Astrocyte (in vitro differentiated cells and primary cell): ENCODE measurements at regions not wholly inside any gene's neighbourhood (a gene's known extent, or its start where the extent isn't known, plus 50 kb on each side); places are given as distances from the start of the nearest gene placed in this dataset.

Experiments used
- DNase-seq: peaks from one replicate; pipeline ENCODE4 v3.0.0-alpha.2; 2010; ENCODE audit warnings: low read depth
- FAIRE-seq: peaks from 2 replicates; lab custom pipeline; 2011; peaks lifted over from hg19 to GRCh38; lab: Jason Lieb, UNC
- H2AFZ ChIP-seq: 2 replicates; pipeline ENCODE4 v1.6.0; 2012; ENCODE audit warnings: low read depth, low read length, inconsistent platforms
- H3K27ac ChIP-seq: 2 replicates; pipeline ENCODE4 v1.5.1; 2011; ENCODE audit warnings: low read depth, low read length, inconsistent platforms
- H3K27me3 ChIP-seq: 2 replicates; pipeline ENCODE4 v1.6.0; 2011; ENCODE audit warnings: low read length, inconsistent platforms; ENCODE audit not compliant: insufficient read depth
- H3K36me3 ChIP-seq: 2 replicates; pipeline ENCODE4 v1.5.1; 2011; ENCODE audit warnings: low read length, inconsistent platforms; ENCODE audit not compliant: insufficient read depth
- H3K4me1 ChIP-seq: 2 replicates; pipeline ENCODE4 v1.5.1; 2011; ENCODE audit warnings: low read length, inconsistent platforms; ENCODE audit not compliant: insufficient read depth
- H3K4me2 ChIP-seq: 2 replicates; pipeline ENCODE4 v1.6.0; 2012; ENCODE audit warnings: low read length, inconsistent platforms
- H3K4me3 ChIP-seq: 2 replicates; pipeline ENCODE4 v1.5.1; 2011; ENCODE audit warnings: low read depth, mild to moderate bottlenecking, low read length, inconsistent platforms; ENCODE audit not compliant: insufficient read depth
- H3K79me2 ChIP-seq: 2 replicates; pipeline ENCODE4 v1.6.0; 2012; ENCODE audit warnings: mild to moderate bottlenecking, low read length, inconsistent platforms; ENCODE audit not compliant: insufficient read depth
- H3K9ac ChIP-seq: 2 replicates; pipeline ENCODE4 v1.6.0; 2012; ENCODE audit warnings: mild to moderate bottlenecking, low read length, inconsistent platforms
- H3K9me3 ChIP-seq: 2 replicates; pipeline ENCODE4 v1.5.1; 2012; ENCODE audit warnings: low read depth, mild to moderate bottlenecking, low read length, inconsistent platforms; ENCODE audit not compliant: insufficient read depth
- H4K20me1 ChIP-seq: 2 replicates; pipeline ENCODE4 v1.6.0; 2012; ENCODE audit warnings: low read length, inconsistent platforms; ENCODE audit not compliant: insufficient read depth
- H3K27ac Mint-ChIP-seq: one replicate; pipeline ENCODE4 v1.8.0; 2021; ENCODE audit warnings: mild to moderate bottlenecking, mixed read lengths; ENCODE audit not compliant: unreplicated experiment
- H3K27me3 Mint-ChIP-seq: one replicate; pipeline ENCODE4 v1.8.0; 2021; ENCODE audit warnings: low read depth, mixed read lengths; ENCODE audit not compliant: unreplicated experiment
- H3K36me3 Mint-ChIP-seq: one replicate; pipeline ENCODE4 v1.8.0; 2021; ENCODE audit warnings: low read depth, mixed read lengths; ENCODE audit not compliant: unreplicated experiment
- H3K4me1 Mint-ChIP-seq: one replicate; pipeline ENCODE4 v1.8.0; 2021; ENCODE audit warnings: low read depth, mixed read lengths; ENCODE audit not compliant: unreplicated experiment
- H3K4me3 Mint-ChIP-seq: one replicate; pipeline ENCODE4 v1.8.0; 2021; ENCODE audit warnings: mild to moderate bottlenecking, moderate library complexity, mixed read lengths; ENCODE audit not compliant: unreplicated experiment
- H3K9me3 Mint-ChIP-seq: one replicate; pipeline ENCODE4 v1.8.0; 2021; ENCODE audit warnings: mild to moderate bottlenecking, mixed read lengths; ENCODE audit not compliant: unreplicated experiment
- EZH2 ChIP-seq: IDR thresholded peaks from 2 replicates; pipeline ENCODE4 v1.6.1; 2012; ENCODE audit warnings: mild to moderate bottlenecking, low read length, inconsistent platforms; ENCODE audit not compliant: insufficient read depth
- TF ChIP-seq, protein P1 (sequence below): IDR thresholded peaks from 2 replicates; pipeline ENCODE4 v1.5.1; 2011; ENCODE audit warnings: low read depth, mild to moderate bottlenecking, inconsistent platforms, low read length, moderate library complexity; ENCODE audit not compliant: insufficient read depth

DNA sequence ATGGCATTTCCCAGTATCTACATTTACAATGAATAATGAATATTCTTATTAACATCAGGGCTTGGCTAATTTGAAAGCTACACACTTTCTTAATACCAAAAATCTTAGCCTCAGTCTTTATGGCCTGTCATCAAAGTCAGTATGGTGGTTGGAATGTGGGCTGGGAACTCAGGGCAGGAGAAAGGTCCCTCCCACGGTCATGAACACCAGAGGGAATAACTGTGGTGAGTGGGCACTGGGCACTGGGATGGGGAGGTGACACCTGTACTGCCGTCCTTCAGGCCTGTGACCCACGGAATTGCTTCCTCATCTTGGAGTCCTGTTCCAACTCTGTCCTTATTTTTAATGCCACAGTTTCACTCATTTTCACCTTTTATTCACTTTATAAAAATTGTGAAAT, 276.9 kb upstream of the PLPP4 start:
- Mint-ChIP-seq H3K36me3 (no peaks in the 10 kb centered on the region), H3K27ac (no peak overlapping the region), H3K4me3 (no peak overlapping the region), H3K4me1 (peaks cover 2% of the 10 kb centered on the region), H3K9me3 (no peaks in the 10 kb centered on the region), H3K27me3 (no peaks in the 10 kb centered on the region)
- Histone ChIP-seq H3K79me2 (no peaks in the 10 kb centered on the region), H3K4me3 (no peak overlapping the region), H3K36me3 (no peaks in the 10 kb centered on the region), H3K27ac (no peak overlapping the region), H3K9me3 (no peaks in the 10 kb centered on the region), H4K20me1 (no peaks in the 10 kb centered on the region), H3K4me1 (no peaks in the 10 kb centered on the region), H2AFZ (no peak overlapping the region), H3K27me3 (no peaks in the 10 kb centered on the region), H3K4me2 (no peak overlapping the region), H3K9ac (no peak overlapping the region)
- TF ChIP-seq, protein P1, sequence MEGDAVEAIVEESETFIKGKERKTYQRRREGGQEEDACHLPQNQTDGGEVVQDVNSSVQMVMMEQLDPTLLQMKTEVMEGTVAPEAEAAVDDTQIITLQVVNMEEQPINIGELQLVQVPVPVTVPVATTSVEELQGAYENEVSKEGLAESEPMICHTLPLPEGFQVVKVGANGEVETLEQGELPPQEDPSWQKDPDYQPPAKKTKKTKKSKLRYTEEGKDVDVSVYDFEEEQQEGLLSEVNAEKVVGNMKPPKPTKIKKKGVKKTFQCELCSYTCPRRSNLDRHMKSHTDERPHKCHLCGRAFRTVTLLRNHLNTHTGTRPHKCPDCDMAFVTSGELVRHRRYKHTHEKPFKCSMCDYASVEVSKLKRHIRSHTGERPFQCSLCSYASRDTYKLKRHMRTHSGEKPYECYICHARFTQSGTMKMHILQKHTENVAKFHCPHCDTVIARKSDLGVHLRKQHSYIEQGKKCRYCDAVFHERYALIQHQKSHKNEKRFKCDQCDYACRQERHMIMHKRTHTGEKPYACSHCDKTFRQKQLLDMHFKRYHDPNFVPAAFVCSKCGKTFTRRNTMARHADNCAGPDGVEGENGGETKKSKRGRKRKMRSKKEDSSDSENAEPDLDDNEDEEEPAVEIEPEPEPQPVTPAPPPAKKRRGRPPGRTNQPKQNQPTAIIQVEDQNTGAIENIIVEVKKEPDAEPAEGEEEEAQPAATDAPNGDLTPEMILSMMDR: no peak
- DNase-seq (no peak), FAIRE-seq (no peak)

GRCh38 chr10:120181154-120181553, 275.9 kb upstream of the PLPP4 start:
- Histone ChIP-seq H4K20me1 (no peaks in the 10 kb centered on the region), H3K36me3 (no peaks in the 10 kb centered on the region), H3K79me2 (no peaks in the 10 kb centered on the region), H3K9ac (no peak overlapping the region), H3K9me3 (no peaks in the 10 kb centered on the region), H2AFZ (no peak overlapping the region), H3K4me3 (no peak overlapping the region), H3K4me2 (no peak overlapping the region), H3K4me1 (no peaks in the 10 kb centered on the region), H3K27me3 (no peaks in the 10 kb centered on the region), H3K27ac (no peak overlapping the region)
- DNase-seq (no peak), FAIRE-seq (no peak)
- H3K9me3 Mint-ChIP-seq: no peaks in the 10 kb centered on the region
- no peak overlapping the region for H3K4me3 Mint-ChIP-seq
- no peaks in the 10 kb centered on the region for H3K36me3 Mint-ChIP-seq
- H3K4me1 Mint-ChIP-seq: peaks cover 2% of the 10 kb centered on the region
- TF ChIP-seq, protein P1: no peak
- TF ChIP-seq EZH2: no peak
- no peaks in the 10 kb centered on the region for H3K27me3 Mint-ChIP-seq
- no peak overlapping the region for H3K27ac Mint-ChIP-seq

GRCh38 chr10:120182431-120182830, 274.6 kb upstream of the PLPP4 start:
- no peak overlapping the region for H3K4me3 Mint-ChIP-seq
- H3K27me3 Mint-ChIP-seq: no peaks in the 10 kb centered on the region
- Histone ChIP-seq H2AFZ (no peak overlapping the region), H3K27ac (no peak overlapping the region), H3K4me1 (no peaks in the 10 kb centered on the region), H3K4me2 (no peak overlapping the region), H3K79me2 (no peaks in the 10 kb centered on the region), H3K9me3 (no peaks in the 10 kb centered on the region), H4K20me1 (no peaks in the 10 kb centered on the region), H3K4me3 (no peak overlapping the region), H3K27me3 (no peaks in the 10 kb centered on the region), H3K36me3 (no peaks in the 10 kb centered on the region), H3K9ac (no peak overlapping the region)
- no peak overlapping the region for H3K27ac Mint-ChIP-seq
- no peak for FAIRE-seq
- no peak for DNase-seq
- H3K4me1 Mint-ChIP-seq: peaks cover 2% of the 10 kb centered on the region
- TF ChIP-seq EZH2: no peak
- TF ChIP-seq, protein P1: no peak
- H3K9me3 Mint-ChIP-seq: no peaks in the 10 kb centered on the region
- H3K36me3 Mint-ChIP-seq: no peaks in the 10 kb centered on the region
